ENCODE measurements at regions not wholly inside any gene's neighbourhood (a gene's known extent, or its start where the extent isn't known, plus 50 kb on each side); places are given as distances from the start of the nearest gene placed in this dataset.

- DNase-seq: no peak
- Histone ChIP-seq H3K36me3 (replicated peaks) (no peaks in the 10 kb centered on the region), H3K27me3 (replicated peaks) (no peaks in the 10 kb centered on the region), H3K27ac (no peak overlapping the region), H3K4me3 (ENCODE audit: low read depth, low read length) (no peak overlapping the region)
- no peak for TF ChIP-seq CTCF (IDR thresholded peaks at IDR 0.05; ENCODE audit: low read depth, low read length, missing control alignments)
- in situ Hi-C loops (cut with HindIII; ENCODE audit: low pct_ligation_motif_present, low sequenced_read_pairs): no loop called here
Observed at GRCh38 chr10:47233631-47234030, 66.4 kb upstream of the GDF10 start.

DNA sequence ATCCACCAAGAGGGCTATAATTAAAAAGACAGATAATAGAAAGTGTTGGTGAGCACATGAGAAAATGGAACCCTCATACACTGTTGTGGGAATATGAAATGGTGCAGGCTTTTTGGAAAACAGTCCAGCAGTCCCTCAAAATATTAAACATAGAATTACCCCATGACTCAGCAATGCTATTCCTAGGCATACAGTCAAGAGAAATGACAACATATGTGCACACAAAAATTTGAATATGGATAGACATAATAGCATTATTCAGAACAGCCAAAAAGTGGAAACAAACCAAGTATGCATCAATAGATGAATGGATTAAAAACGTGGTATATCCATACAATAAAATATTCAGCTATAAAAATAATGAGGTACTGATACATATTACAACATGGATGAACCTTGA lies 64.5 kb upstream of the GDF10 start:
- TF ChIP-seq CTCF (IDR thresholded peaks at IDR 0.05; ENCODE audit: low read depth, low read length, missing control alignments): no peak
- Histone ChIP-seq H3K4me3 (ENCODE audit: low read depth, low read length) (no peak overlapping the region), H3K36me3 (replicated peaks) (no peaks in the 10 kb centered on the region), H3K27me3 (replicated peaks) (no peaks in the 10 kb centered on the region), H3K27ac (no peak overlapping the region)
- no peak for DNase-seq
- in situ Hi-C loops (cut with HindIII; ENCODE audit: low pct_ligation_motif_present, low sequenced_read_pairs): no loop called here

- H3K36me3 ChIP-seq (replicated peaks): no peaks in the 10 kb centered on the region
- in situ Hi-C loops (cut with HindIII; ENCODE audit: low pct_ligation_motif_present, low sequenced_read_pairs): no loop called here
- peaks cover 2% of the 10 kb centered on the region for H3K27me3 ChIP-seq (replicated peaks)
- H3K27ac ChIP-seq: no peak overlapping the region
- no peak for TF ChIP-seq CTCF (IDR thresholded peaks at IDR 0.05; ENCODE audit: low read depth, low read length, missing control alignments)
- DNase-seq: no peak
- no peak overlapping the region for H3K4me3 ChIP-seq (ENCODE audit: low read depth, low read length)
Observed at GRCh38 chr10:47237316-47238260, 62.4 kb upstream of the GDF10 start.

- in situ Hi-C loops (cut with HindIII; ENCODE audit: low pct_ligation_motif_present, low sequenced_read_pairs): no loop called here
Observed at GRCh38 chr10:47238331-47239095, 61.5 kb upstream of the GDF10 start.

GRCh38 chr10:47239211-47239610 lies 60.8 kb upstream of the GDF10 start:
- Histone ChIP-seq H3K36me3 (replicated peaks) (no peaks in the 10 kb centered on the region), H3K27ac (no peak overlapping the region), H3K4me3 (ENCODE audit: low read depth, low read length) (no peak overlapping the region), H3K27me3 (replicated peaks) (peaks cover 2% of the 10 kb centered on the region)
- no peak for DNase-seq
- no peak for TF ChIP-seq CTCF (IDR thresholded peaks at IDR 0.05; ENCODE audit: low read depth, low read length, missing control alignments)
- in situ Hi-C loops (cut with HindIII; ENCODE audit: low pct_ligation_motif_present, low sequenced_read_pairs): no loop called here

More at GRCh38 chr10:47238331-47239095, 61.5 kb upstream of the GDF10 start:
- peaks cover 2% of the 10 kb centered on the region for H3K27me3 ChIP-seq (replicated peaks)
- TF ChIP-seq CTCF (IDR thresholded peaks at IDR 0.05; ENCODE audit: low read depth, low read length, missing control alignments): no peak
- no peak for DNase-seq
- no peak overlapping the region for H3K4me3 ChIP-seq (ENCODE audit: low read depth, low read length)
- H3K27ac ChIP-seq: no peak overlapping the region
- H3K36me3 ChIP-seq (replicated peaks): no peaks in the 10 kb centered on the region

Data from brain microvascular endothelial cell (primary cell).